GM06990 (cell line): ENCODE measurements at regions not wholly inside any gene's neighbourhood (a gene's known extent, or its start where the extent isn't known, plus 50 kb on each side); places are given as distances from the start of the nearest gene placed in this dataset.

Source experiments
- DNase-seq: peaks from one replicate; pipeline ENCODE4 v3.0.0-alpha.2; 2011; ENCODE audit not compliant: insufficient read length; ENCODE audit errors: extremely low read depth
- H3K27me3 ChIP-seq: replicated peaks from 2 replicates; pipeline ENCODE4 v1.6.0; 2011; ENCODE audit warnings: low read length; ENCODE audit not compliant: control insufficient read depth, insufficient read depth
- H3K36me3 ChIP-seq: 2 replicates; pipeline ENCODE4 v1.5.1; 2011; ENCODE audit warnings: low read length; ENCODE audit not compliant: control insufficient read depth, insufficient read depth
- H3K4me3 ChIP-seq: replicated peaks from 2 replicates; pipeline ENCODE4 v1.5.1; 2011; ENCODE audit warnings: low read depth, mild to moderate bottlenecking, control low read depth, low read length
- TF ChIP-seq, protein P1 (sequence below): IDR thresholded peaks from 2 replicates; pipeline ENCODE4 v1.5.1; 2011; ENCODE audit warnings: low read length, control low read depth, mild to moderate bottlenecking, inconsistent platforms; ENCODE audit not compliant: insufficient read depth, poor library complexity, severe bottlenecking

DNA sequence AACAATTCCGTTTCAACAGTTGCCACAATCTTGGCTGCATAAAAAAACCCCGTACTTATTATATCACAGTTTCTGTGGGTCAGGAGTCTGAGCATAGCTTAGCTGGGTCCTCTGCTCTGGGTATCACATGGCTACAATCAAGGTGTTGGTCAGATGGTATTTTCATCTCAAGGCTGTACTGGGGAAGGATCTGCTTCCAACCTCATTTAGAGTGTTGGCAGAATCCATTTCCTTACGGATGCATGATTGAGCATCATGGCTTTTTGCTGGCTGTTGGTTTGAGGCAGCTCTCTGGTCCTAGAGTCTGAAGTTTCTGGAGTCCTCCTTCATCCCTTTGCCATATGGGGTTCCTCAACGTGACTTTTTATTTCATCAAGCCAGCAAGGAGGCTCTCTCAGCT lies 177.0 kb downstream of the HAPSTR1 start:
- no peaks in the 10 kb centered on the region for H3K36me3 ChIP-seq
- DNase-seq: no peak
- H3K27me3 ChIP-seq: peaks cover 1% of the 10 kb centered on the region; the same call in 1 of the 2 replicates
- no peak overlapping the region for H3K4me3 ChIP-seq
- TF ChIP-seq, protein P1, sequence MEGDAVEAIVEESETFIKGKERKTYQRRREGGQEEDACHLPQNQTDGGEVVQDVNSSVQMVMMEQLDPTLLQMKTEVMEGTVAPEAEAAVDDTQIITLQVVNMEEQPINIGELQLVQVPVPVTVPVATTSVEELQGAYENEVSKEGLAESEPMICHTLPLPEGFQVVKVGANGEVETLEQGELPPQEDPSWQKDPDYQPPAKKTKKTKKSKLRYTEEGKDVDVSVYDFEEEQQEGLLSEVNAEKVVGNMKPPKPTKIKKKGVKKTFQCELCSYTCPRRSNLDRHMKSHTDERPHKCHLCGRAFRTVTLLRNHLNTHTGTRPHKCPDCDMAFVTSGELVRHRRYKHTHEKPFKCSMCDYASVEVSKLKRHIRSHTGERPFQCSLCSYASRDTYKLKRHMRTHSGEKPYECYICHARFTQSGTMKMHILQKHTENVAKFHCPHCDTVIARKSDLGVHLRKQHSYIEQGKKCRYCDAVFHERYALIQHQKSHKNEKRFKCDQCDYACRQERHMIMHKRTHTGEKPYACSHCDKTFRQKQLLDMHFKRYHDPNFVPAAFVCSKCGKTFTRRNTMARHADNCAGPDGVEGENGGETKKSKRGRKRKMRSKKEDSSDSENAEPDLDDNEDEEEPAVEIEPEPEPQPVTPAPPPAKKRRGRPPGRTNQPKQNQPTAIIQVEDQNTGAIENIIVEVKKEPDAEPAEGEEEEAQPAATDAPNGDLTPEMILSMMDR: no peak

DNA sequence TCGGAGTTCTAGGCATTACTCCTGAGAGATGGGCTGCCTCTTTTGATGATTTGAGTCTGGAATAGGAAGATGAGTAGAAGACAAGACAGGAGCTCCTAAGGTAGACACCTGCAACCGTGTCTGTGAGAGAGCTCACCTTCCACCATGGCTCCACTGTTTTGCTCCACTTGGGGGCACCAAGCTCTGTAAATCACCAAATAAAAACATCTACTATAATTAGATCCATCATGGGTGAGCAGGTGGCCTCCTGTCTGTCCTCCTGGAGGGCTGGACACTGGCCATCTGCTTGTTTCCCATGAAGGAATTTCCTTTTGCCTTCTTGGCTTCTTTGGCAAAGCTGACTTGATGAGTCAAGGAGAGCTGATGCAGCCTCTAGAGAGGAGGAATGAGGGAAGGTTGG lies 179.0 kb downstream of the HAPSTR1 start:
- TF ChIP-seq, protein P1: no peak
- Histone ChIP-seq H3K36me3 (no peaks in the 10 kb centered on the region), H3K4me3 (no peak overlapping the region), H3K27me3 (peaks cover 1% of the 10 kb centered on the region; the same call in 1 of the 2 replicates)
- no peak for DNase-seq

DNA sequence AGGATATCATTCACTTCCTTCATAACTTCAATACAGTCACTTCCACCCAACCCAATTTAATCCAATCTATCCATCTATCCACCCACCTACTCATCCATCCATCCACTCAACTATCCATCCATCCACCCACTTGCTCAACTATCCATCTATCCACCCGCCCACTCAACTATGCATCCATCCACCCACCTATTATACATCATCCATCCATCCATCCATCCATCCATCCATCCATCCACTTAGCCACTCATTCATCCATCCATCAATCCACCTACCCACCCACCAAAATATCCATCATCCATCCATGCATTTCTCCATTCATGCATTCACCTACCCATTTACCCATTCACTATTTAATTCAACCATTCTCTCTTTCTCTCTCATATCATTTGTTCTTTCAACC lies 179.5 kb downstream of the HAPSTR1 start:
- no peak for DNase-seq
- no peaks in the 10 kb centered on the region for H3K36me3 ChIP-seq
- TF ChIP-seq, protein P1: no peak
- H3K27me3 ChIP-seq: peaks cover 1% of the 10 kb centered on the region; the same call in 1 of the 2 replicates
- H3K4me3 ChIP-seq: no peak overlapping the region

DNA sequence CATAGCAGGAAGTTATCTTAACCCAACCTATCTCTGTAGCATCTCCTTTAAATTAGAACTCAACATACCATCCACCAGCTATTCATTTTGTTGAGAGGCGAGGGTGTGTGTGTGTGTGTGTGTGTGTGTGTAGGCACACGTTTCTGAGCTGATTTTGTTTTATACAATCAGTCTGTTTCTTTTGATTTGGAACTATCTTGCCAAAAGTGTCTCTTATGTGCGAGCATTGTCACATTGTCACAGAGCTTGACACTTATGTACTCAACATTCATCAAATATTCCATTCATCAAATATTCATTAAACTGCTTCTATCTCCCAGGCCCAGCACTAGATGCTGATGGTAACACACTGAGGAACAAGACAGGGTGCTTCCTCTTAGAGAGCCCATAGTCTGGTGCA lies 180.4 kb downstream of the HAPSTR1 start:
- TF ChIP-seq, protein P1: no peak
- Histone ChIP-seq H3K27me3 (peaks cover 1% of the 10 kb centered on the region; the same call in 1 of the 2 replicates), H3K4me3 (no peak overlapping the region), H3K36me3 (no peaks in the 10 kb centered on the region)
- DNase-seq: no peak

DNA sequence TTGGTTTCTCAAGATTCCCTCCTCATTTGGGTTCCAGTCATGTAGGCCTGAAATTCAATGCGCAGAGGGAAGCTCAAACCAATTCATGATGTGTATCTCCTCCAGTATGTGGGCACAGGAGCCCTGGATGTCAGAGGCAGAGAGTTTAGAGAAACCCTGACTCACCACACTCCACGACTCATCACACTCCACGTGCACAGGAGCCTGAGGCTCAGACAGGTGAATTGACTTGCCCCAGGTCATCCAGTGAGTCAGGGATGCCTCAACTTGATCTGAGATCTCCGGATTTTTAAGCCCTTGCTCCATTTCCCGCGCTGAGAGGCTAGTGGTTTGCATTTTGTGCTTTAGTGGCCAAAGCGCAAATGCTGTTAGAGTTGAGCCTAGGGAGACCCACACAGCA lies 183.9 kb downstream of the HAPSTR1 start:
- Histone ChIP-seq H3K27me3 (peaks cover 2% of the 10 kb centered on the region), H3K4me3 (no peak overlapping the region), H3K36me3 (no peaks in the 10 kb centered on the region)
- DNase-seq: no peak
- TF ChIP-seq, protein P1: no peak

DNA sequence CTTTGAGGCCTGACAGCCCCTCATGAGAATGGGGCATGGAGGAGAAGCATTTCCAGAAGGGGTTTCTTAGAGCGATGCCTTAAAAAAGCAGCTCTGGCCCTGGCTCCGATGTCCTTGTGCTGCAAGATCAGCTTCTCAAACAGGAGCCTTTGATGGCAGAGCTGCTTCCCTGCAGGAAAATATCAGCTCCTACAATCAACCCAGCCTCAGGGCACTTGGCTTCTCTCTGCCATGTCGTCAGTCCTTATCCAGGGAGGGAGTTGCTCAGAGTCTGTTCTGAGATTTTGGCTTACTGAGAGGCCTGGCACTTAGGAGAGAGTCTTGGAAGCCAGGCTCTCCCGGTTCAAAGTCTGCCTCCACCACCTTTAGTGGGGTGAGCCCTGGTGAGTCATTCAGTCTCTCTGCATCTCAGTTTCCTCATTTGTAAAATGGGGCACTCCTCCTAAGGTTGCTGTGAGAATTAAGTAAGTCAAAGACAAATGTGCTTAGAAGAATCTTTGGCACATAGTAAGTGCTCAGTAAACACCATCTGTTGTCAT lies 184.4 kb downstream of the HAPSTR1 start:
- H3K27me3 ChIP-seq: peaks cover 2% of the 10 kb centered on the region
- DNase-seq: no peak
- H3K36me3 ChIP-seq: no peaks in the 10 kb centered on the region
- H3K4me3 ChIP-seq: no peak overlapping the region
- TF ChIP-seq, protein P1: no peak
